Breast epithelium (tissue), 3 donors: ENCODE measurements at regions not wholly inside any gene's neighbourhood (a gene's known extent, or its start where the extent isn't known, plus 50 kb on each side); places are given as distances from the start of the nearest gene placed in this dataset.

Experiments used
- POLR2A ChIP-seq: fragments of 450-650 bp; IDR thresholded peaks from one replicate; pipeline ENCODE4 v1.6.1; 2016; ENCODE audit warnings: antibody characterized with exemption, mild to moderate bottlenecking, moderate library complexity
- TF ChIP-seq, protein P1 (sequence below), 3 donors: fragments of 450-650 bp; IDR thresholded peaks; one replicate each; pipeline ENCODE4 v1.5.1; 2016 to 2017; ENCODE audit warnings: antibody characterized with exemption in 3 of 3, mild to moderate bottlenecking in 3 of 3, moderate library complexity in 3 of 3

- TF ChIP-seq, protein P1, sequence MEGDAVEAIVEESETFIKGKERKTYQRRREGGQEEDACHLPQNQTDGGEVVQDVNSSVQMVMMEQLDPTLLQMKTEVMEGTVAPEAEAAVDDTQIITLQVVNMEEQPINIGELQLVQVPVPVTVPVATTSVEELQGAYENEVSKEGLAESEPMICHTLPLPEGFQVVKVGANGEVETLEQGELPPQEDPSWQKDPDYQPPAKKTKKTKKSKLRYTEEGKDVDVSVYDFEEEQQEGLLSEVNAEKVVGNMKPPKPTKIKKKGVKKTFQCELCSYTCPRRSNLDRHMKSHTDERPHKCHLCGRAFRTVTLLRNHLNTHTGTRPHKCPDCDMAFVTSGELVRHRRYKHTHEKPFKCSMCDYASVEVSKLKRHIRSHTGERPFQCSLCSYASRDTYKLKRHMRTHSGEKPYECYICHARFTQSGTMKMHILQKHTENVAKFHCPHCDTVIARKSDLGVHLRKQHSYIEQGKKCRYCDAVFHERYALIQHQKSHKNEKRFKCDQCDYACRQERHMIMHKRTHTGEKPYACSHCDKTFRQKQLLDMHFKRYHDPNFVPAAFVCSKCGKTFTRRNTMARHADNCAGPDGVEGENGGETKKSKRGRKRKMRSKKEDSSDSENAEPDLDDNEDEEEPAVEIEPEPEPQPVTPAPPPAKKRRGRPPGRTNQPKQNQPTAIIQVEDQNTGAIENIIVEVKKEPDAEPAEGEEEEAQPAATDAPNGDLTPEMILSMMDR (IDR thresholded peaks at IDR 0.05), result no peak
- TF ChIP-seq POLR2A, result no peak
Measured at GRCh38 chr1:17488995-17489767, 49.7 kb upstream of the RCC2 start.
